Neural cell (in vitro differentiated cells): ENCODE measurements at regions not wholly inside any gene's neighbourhood (a gene's known extent, or its start where the extent isn't known, plus 50 kb on each side); places are given as distances from the start of the nearest gene placed in this dataset.

Experiments
- H2AFZ ChIP-seq: fragments of 200-600, 300-800 bp; sonication (generic), shearing (Covaris generic); 2 replicates; pipeline ENCODE4 v1.6.0; 2014; ENCODE audit warnings: low read depth, mild to moderate bottlenecking, antibody characterized with exemption, low read length, moderate library complexity
- H3F3A ChIP-seq: fragments of 200-600 bp; shearing (Covaris generic); 2 replicates; pipeline ENCODE4 v1.6.1; 2016; ENCODE audit warnings: mild to moderate bottlenecking, moderate library complexity, mixed read lengths, antibody characterized with exemption, low read length; ENCODE audit not compliant: insufficient read depth, poor library complexity, severe bottlenecking
- H3K27ac ChIP-seq: fragments of 200-600, 300-800 bp; sonication (generic), shearing (Covaris generic); 2 replicates; pipeline ENCODE4 v1.5.1; 2014; ENCODE audit warnings: mild to moderate bottlenecking, low read length, moderate library complexity
- H3K27me3 ChIP-seq: fragments of 300-800, 200-600 bp; sonication (generic), shearing (Covaris generic); 2 replicates; pipeline ENCODE4 v1.6.0; 2014; ENCODE audit warnings: mild to moderate bottlenecking, low read depth, low read length, moderate library complexity; ENCODE audit not compliant: insufficient read depth
- H3K36me3 ChIP-seq: fragments of 300-800, 200-600 bp; sonication (generic), shearing (Covaris generic); 2 replicates; pipeline ENCODE4 v1.5.1; 2014; ENCODE audit warnings: mild to moderate bottlenecking, antibody characterized with exemption, low read length, moderate library complexity; ENCODE audit not compliant: insufficient read depth
- H3K4me2 ChIP-seq: fragments of 300-800, 200-600 bp; sonication (generic), shearing (Covaris generic); 2 replicates; pipeline ENCODE4 v1.6.0; 2014; ENCODE audit warnings: mild to moderate bottlenecking, low read length
- H3K4me3 ChIP-seq: fragments of 300-800, 200-600 bp; sonication (generic), shearing (Covaris generic); 2 replicates; pipeline ENCODE4 v1.5.1; 2014; ENCODE audit warnings: mild to moderate bottlenecking, low read length, moderate library complexity
- H3K79me2 ChIP-seq: fragments of 200-600 bp; shearing (Covaris generic); replicated peaks from 2 replicates; pipeline ENCODE4 v1.6.0; 2014; ENCODE audit warnings: mild to moderate bottlenecking, low read length, moderate library complexity; ENCODE audit not compliant: insufficient read depth
- H3K9ac ChIP-seq: fragments of 300-800, 200-600 bp; sonication (generic), shearing (Covaris generic); 2 replicates; pipeline ENCODE4 v1.6.1; 2016; ENCODE audit warnings: mild to moderate bottlenecking, low read length, mixed read lengths
- H3K9me2 ChIP-seq: fragments of 200-600 bp; shearing (Covaris generic); 2 replicates; pipeline ENCODE4 v1.6.1; 2016; ENCODE audit warnings: mild to moderate bottlenecking, low read length, mixed read lengths; ENCODE audit not compliant: insufficient read depth
- H3K9me3 ChIP-seq: fragments of 200-600, 300-800 bp; sonication (generic), shearing (Covaris generic); 2 replicates; pipeline ENCODE4 v1.6.1; 2016; ENCODE audit warnings: mild to moderate bottlenecking, mixed run types, low read length, moderate library complexity, mixed read lengths
- H4K20me1 ChIP-seq: fragments of 200-600 bp; shearing (Covaris generic); 2 replicates; pipeline ENCODE4 v1.6.1; 2016; ENCODE audit warnings: mild to moderate bottlenecking, mixed run types; ENCODE audit not compliant: insufficient read depth
- EP300 ChIP-seq: fragments of 450-650 bp; conservative IDR thresholded peaks from 2 replicates; pipeline ENCODE4 v1.6.1; 2014; ENCODE audit warnings: antibody characterized with exemption, mild to moderate bottlenecking, moderate library complexity; ENCODE audit not compliant: poor library complexity, severe bottlenecking
- EZH2 ChIP-seq: fragments of 200-600, 300-800 bp; shearing (Covaris generic), sonication (generic); IDR thresholded peaks from 2 replicates; pipeline ENCODE4 v1.6.1; 2014; ENCODE audit warnings: antibody characterized with exemption, low read length, borderline replicate concordance, mild to moderate bottlenecking; ENCODE audit not compliant: insufficient read depth, poor library complexity, severe bottlenecking
- MXI1 ChIP-seq: fragments of 450-650 bp; conservative IDR thresholded peaks from 2 replicates; pipeline ENCODE4 v1.6.1; 2014; ENCODE audit warnings: antibody characterized with exemption, mild to moderate bottlenecking; ENCODE audit not compliant: poor library complexity, severe bottlenecking
- POLR2AphosphoS5 ChIP-seq: IDR thresholded peaks from 2 replicates; pipeline ENCODE4 v1.6.1; 2012
- RAD21 ChIP-seq: fragments of 450-650 bp; conservative IDR thresholded peaks from 2 replicates; pipeline ENCODE4 v1.6.1; 2014; ENCODE audit warnings: antibody characterized with exemption, mild to moderate bottlenecking, moderate library complexity
- REST ChIP-seq: IDR thresholded peaks from 2 replicates; pipeline ENCODE4 v1.6.1; 2012; ENCODE audit warnings: borderline replicate concordance
- SMC3 ChIP-seq: fragments of 450-650 bp; conservative IDR thresholded peaks from 2 replicates; pipeline ENCODE4 v1.6.1; 2014; ENCODE audit warnings: antibody characterized with exemption, mild to moderate bottlenecking, moderate library complexity; ENCODE audit not compliant: poor library complexity
- TAF1 ChIP-seq: IDR thresholded peaks from 2 replicates; pipeline ENCODE4 v1.6.1; 2012; ENCODE audit warnings: low read depth
- TF ChIP-seq, protein P1 (sequence below): fragments of 450-650 bp; IDR thresholded peaks from 2 replicates; pipeline ENCODE4 v1.5.1; 2014; ENCODE audit warnings: antibody characterized with exemption, mild to moderate bottlenecking, moderate library complexity; ENCODE audit not compliant: poor library complexity, severe bottlenecking

- Histone ChIP-seq H3K27me3 (no peaks in the 10 kb centered on the region), H3K4me2 (no peak overlapping the region), H3K9me3 (no peaks in the 10 kb centered on the region), H3K9ac (no peak overlapping the region), H4K20me1 (no peaks in the 10 kb centered on the region), H2AFZ (no peak overlapping the region), H3K9me2 (no peaks in the 10 kb centered on the region), H3F3A (no peaks in the 10 kb centered on the region), H3K27ac (no peak overlapping the region), H3K4me3 (no peak overlapping the region), H3K36me3 (no peaks in the 10 kb centered on the region), H3K79me2 (no peaks in the 10 kb centered on the region)
- TF ChIP-seq TAF1: no peak
- no peak for TF ChIP-seq POLR2AphosphoS5
- TF ChIP-seq MXI1: no peak
- TF ChIP-seq, protein P1, sequence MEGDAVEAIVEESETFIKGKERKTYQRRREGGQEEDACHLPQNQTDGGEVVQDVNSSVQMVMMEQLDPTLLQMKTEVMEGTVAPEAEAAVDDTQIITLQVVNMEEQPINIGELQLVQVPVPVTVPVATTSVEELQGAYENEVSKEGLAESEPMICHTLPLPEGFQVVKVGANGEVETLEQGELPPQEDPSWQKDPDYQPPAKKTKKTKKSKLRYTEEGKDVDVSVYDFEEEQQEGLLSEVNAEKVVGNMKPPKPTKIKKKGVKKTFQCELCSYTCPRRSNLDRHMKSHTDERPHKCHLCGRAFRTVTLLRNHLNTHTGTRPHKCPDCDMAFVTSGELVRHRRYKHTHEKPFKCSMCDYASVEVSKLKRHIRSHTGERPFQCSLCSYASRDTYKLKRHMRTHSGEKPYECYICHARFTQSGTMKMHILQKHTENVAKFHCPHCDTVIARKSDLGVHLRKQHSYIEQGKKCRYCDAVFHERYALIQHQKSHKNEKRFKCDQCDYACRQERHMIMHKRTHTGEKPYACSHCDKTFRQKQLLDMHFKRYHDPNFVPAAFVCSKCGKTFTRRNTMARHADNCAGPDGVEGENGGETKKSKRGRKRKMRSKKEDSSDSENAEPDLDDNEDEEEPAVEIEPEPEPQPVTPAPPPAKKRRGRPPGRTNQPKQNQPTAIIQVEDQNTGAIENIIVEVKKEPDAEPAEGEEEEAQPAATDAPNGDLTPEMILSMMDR: no peak
- no peak for TF ChIP-seq EP300
- TF ChIP-seq EZH2: no peak
- TF ChIP-seq RAD21: no peak
Measured at GRCh38 chr13:79853251-79853650, 372.3 kb downstream of the NDFIP2 start.

- TF ChIP-seq POLR2AphosphoS5: no peak
- no peak for TF ChIP-seq EZH2
- no peak for TF ChIP-seq RAD21
- no peak for TF ChIP-seq SMC3
- TF ChIP-seq, protein P1: no peak
- TF ChIP-seq REST: no peak
- TF ChIP-seq EP300: no peak
- no peak for TF ChIP-seq MXI1
- TF ChIP-seq TAF1: no peak
- no peak overlapping the region for H3K27ac ChIP-seq
- H3K4me3 ChIP-seq: no peak overlapping the region
- no peaks in the 10 kb centered on the region for H3K9me3 ChIP-seq
- no peaks in the 10 kb centered on the region for H3K79me2 ChIP-seq
- H3K36me3 ChIP-seq: no peaks in the 10 kb centered on the region
- H3K4me2 ChIP-seq: no peak overlapping the region
- H3F3A ChIP-seq: no peaks in the 10 kb centered on the region
- no peaks in the 10 kb centered on the region for H3K27me3 ChIP-seq
- H2AFZ ChIP-seq: no peak overlapping the region
- no peak overlapping the region for H3K9ac ChIP-seq
- no peaks in the 10 kb centered on the region for H3K9me2 ChIP-seq
- no peaks in the 10 kb centered on the region for H4K20me1 ChIP-seq
Measured at GRCh38 chr13:79851318-79851717, 370.4 kb downstream of the NDFIP2 start.
